Peyer's patch (tissue), 4 donors: ENCODE measurements at regions not wholly inside any gene's neighbourhood (a gene's known extent, or its start where the extent isn't known, plus 50 kb on each side); places are given as distances from the start of the nearest gene placed in this dataset.

ENCODE experiments used
- POLR2A ChIP-seq, 2 donors: fragments of 450-650 bp; IDR thresholded peaks; one replicate each; pipeline ENCODE4 v1.5.1; 2017; ENCODE audit warnings: antibody characterized with exemption in 2 of 2, mild to moderate bottlenecking in 2 of 2, moderate library complexity in 2 of 2
- TF ChIP-seq, protein P1 (sequence below), 6 experiments: fragments of 450-650 bp in 4 of 6; fragments of 200-600 bp in 2 of 6; sonication (generic) in 1 of 6; IDR thresholded peaks; one replicate each; pipeline ENCODE4 v1.5.1; 2017 to 2019; ENCODE audit warnings: antibody characterized with exemption in 6 of 6, mild to moderate bottlenecking in 3 of 6, moderate library complexity in 1 of 6

DNA sequence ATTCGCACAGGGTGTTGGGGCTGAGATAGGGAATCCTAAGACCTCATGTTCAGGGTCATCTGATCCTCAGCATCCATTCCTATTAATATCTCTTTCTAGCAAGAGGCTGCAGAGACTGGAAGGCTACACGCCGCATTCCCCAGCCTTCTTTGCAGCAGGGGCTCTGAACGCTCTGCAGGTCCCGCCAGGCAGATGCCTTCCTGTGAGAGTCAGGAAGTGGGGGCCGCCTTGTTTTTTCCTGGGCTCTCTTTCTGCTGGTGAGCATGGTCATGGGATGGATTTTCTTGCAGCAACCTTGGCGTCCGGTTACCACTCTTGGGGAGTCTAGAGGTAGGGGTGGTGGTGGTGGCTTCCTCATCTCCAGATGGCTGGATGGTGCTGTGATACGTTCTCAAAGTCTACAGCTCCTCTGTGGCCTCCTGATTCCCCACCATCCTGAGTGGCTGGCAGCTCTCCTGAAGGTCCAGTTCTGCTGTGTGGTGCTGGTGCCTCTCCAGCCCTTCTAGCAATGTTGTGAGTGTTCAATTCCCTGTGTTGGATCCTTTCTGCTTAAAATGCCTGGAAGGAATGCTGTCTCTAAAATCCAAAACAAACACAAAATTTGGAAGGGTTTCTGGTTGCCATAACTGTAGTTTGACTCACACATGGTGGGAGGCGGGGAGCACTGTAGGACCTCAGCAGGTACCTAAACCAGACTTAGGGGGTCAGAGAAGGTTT is 111.9 kb downstream of the CEBPB start:
- TF ChIP-seq, protein P1, sequence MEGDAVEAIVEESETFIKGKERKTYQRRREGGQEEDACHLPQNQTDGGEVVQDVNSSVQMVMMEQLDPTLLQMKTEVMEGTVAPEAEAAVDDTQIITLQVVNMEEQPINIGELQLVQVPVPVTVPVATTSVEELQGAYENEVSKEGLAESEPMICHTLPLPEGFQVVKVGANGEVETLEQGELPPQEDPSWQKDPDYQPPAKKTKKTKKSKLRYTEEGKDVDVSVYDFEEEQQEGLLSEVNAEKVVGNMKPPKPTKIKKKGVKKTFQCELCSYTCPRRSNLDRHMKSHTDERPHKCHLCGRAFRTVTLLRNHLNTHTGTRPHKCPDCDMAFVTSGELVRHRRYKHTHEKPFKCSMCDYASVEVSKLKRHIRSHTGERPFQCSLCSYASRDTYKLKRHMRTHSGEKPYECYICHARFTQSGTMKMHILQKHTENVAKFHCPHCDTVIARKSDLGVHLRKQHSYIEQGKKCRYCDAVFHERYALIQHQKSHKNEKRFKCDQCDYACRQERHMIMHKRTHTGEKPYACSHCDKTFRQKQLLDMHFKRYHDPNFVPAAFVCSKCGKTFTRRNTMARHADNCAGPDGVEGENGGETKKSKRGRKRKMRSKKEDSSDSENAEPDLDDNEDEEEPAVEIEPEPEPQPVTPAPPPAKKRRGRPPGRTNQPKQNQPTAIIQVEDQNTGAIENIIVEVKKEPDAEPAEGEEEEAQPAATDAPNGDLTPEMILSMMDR (IDR thresholded peaks at IDR 0.05) = no peak
- TF ChIP-seq POLR2A (IDR thresholded peaks at IDR 0.05) = no peak
